H9 (cell line): ENCODE measurements at regions not wholly inside any gene's neighbourhood (a gene's known extent, or its start where the extent isn't known, plus 50 kb on each side); places are given as distances from the start of the nearest gene placed in this dataset.
A peak's percentile ranks its signal among the peaks of the same experiment; 100 is the strongest.

Source experiments
- DNase-seq: peaks from one replicate; pipeline ENCODE4 v3.0.0-alpha.2; 2017
- H2AFZ ChIP-seq: one replicate; pipeline ENCODE4 v1.6.1; 2013; ENCODE audit warnings: mild to moderate bottlenecking, low read length, control low read depth, moderate library complexity
- H2AK5ac ChIP-seq: 2 replicates; pipeline ENCODE4 v1.6.1; 2013; ENCODE audit warnings: low read length, control low read depth, mixed read lengths; ENCODE audit not compliant: insufficient read length
- H2BK120ac ChIP-seq: one replicate; pipeline ENCODE4 v1.6.1; 2013; ENCODE audit warnings: low read depth, mild to moderate bottlenecking, low read length, control low read depth, inconsistent platforms; ENCODE audit not compliant: poor library complexity, severe bottlenecking
- H2BK12ac ChIP-seq: 2 replicates; pipeline ENCODE4 v1.6.1; 2013; ENCODE audit warnings: low read length, control low read depth, mixed read lengths, low read depth; ENCODE audit not compliant: insufficient read length
- H2BK15ac ChIP-seq: 2 replicates; pipeline ENCODE4 v1.6.1; 2013; ENCODE audit warnings: low read depth, low read length, control low read depth
- H2BK20ac ChIP-seq: one replicate; pipeline ENCODE4 v1.6.1; 2013; ENCODE audit warnings: low read depth, mild to moderate bottlenecking, low read length, control low read depth, inconsistent platforms; ENCODE audit not compliant: poor library complexity, severe bottlenecking
- H2BK5ac ChIP-seq: 2 replicates; pipeline ENCODE4 v1.6.1; 2013; ENCODE audit warnings: low read length, control low read depth, mixed read lengths; ENCODE audit not compliant: insufficient read length
- H3K14ac ChIP-seq: 2 replicates; pipeline ENCODE4 v1.6.1; 2013; ENCODE audit warnings: low read length, control low read depth; ENCODE audit not compliant: insufficient read depth
- H3K18ac ChIP-seq: 2 replicates; pipeline ENCODE4 v1.6.1; 2013; ENCODE audit warnings: low read depth, mild to moderate bottlenecking, mixed read lengths, low read length, control low read depth; ENCODE audit not compliant: insufficient read length
- H3K23ac ChIP-seq: 2 replicates; pipeline ENCODE4 v1.6.1; 2013; ENCODE audit warnings: low read length, control low read depth, mixed read lengths, low read depth; ENCODE audit not compliant: insufficient read length
- H3K23me2 ChIP-seq: 2 replicates; pipeline ENCODE4 v1.6.1; 2013; ENCODE audit warnings: low read depth, mild to moderate bottlenecking, mixed read lengths, low read length, control low read depth; ENCODE audit not compliant: insufficient read length, poor library complexity, severe bottlenecking
- H3K27ac ChIP-seq: 2 replicates; pipeline ENCODE4 v1.5.1; 2013; ENCODE audit warnings: low read length, control low read depth, mixed read lengths, low read depth; ENCODE audit not compliant: insufficient read length
- H3K27me3 ChIP-seq: 2 replicates; pipeline ENCODE4 v1.6.1; 2013; ENCODE audit warnings: low read length, control low read depth, inconsistent platforms; ENCODE audit not compliant: insufficient read depth
- H3K4ac ChIP-seq: 2 replicates; pipeline ENCODE4 v1.6.1; 2013; ENCODE audit warnings: low read depth, mild to moderate bottlenecking, control low read depth, inconsistent platforms, low read length, moderate library complexity
- H3K4me1 ChIP-seq: 2 replicates; pipeline ENCODE4 v1.6.1; 2013; ENCODE audit warnings: low read length, control low read depth, inconsistent platforms; ENCODE audit not compliant: insufficient read depth
- H3K4me2 ChIP-seq: 2 replicates; pipeline ENCODE4 v1.6.1; 2013; ENCODE audit warnings: low read length, control low read depth, mixed read lengths; ENCODE audit not compliant: insufficient read length, insufficient read depth
- H3K56ac ChIP-seq: 2 replicates; pipeline ENCODE4 v1.6.1; 2013; ENCODE audit warnings: low read depth, mild to moderate bottlenecking, mixed read lengths, low read length, control low read depth; ENCODE audit not compliant: insufficient read length
- H3K79me1 ChIP-seq: 2 replicates; pipeline ENCODE4 v1.6.1; 2013; ENCODE audit warnings: low read depth, mild to moderate bottlenecking, moderate library complexity, low read length, control low read depth, inconsistent platforms; ENCODE audit not compliant: insufficient read depth, poor library complexity, severe bottlenecking
- H3K79me2 ChIP-seq: 2 replicates; pipeline ENCODE4 v1.6.1; 2013; ENCODE audit warnings: low read length, control low read depth, inconsistent platforms; ENCODE audit not compliant: insufficient read depth
- H3K9ac ChIP-seq: 2 replicates; pipeline ENCODE4 v1.6.1; 2013; ENCODE audit warnings: low read length, control low read depth, mixed read lengths; ENCODE audit not compliant: insufficient read length; ENCODE audit errors: extremely low read depth
- H3K9me3 ChIP-seq: one replicate; pipeline ENCODE4 v1.6.1; 2013; ENCODE audit warnings: low read depth, low read length, inconsistent platforms; ENCODE audit not compliant: control insufficient read depth
- H3T11ph ChIP-seq: one replicate; pipeline ENCODE4 v1.6.1; 2013; ENCODE audit warnings: mild to moderate bottlenecking, low read length, control low read depth, inconsistent platforms
- H4K20me1 ChIP-seq: one replicate; pipeline ENCODE4 v1.6.1; 2013; ENCODE audit not compliant: control insufficient read depth, insufficient read length, insufficient read depth
- H4K5ac ChIP-seq: 2 replicates; pipeline ENCODE4 v1.6.1; 2013; ENCODE audit warnings: low read depth, mild to moderate bottlenecking, mixed read lengths, low read length, control low read depth; ENCODE audit not compliant: insufficient read length
- H4K8ac ChIP-seq: replicated peaks from 2 replicates; pipeline ENCODE4 v1.6.1; 2013; ENCODE audit warnings: low read length, control low read depth, mixed read lengths, low read depth; ENCODE audit not compliant: insufficient read length
- H4K91ac ChIP-seq: 2 replicates; pipeline ENCODE4 v1.6.1; 2013; ENCODE audit warnings: low read depth, mild to moderate bottlenecking, moderate library complexity, mixed read lengths, low read length, control low read depth; ENCODE audit not compliant: insufficient read length
- H3K27ac Mint-ChIP-seq, 3 experiments: 2 replicates in 2 of 3; 3 replicates in 1 of 3; pipeline ENCODE4 v1.8.0; 2020 to 2021; ENCODE audit warnings: mixed read lengths in 3 of 3, mild to moderate bottlenecking in 1 of 3, moderate library complexity in 1 of 3
- H3K27me3 Mint-ChIP-seq: 2 replicates; pipeline ENCODE4 v1.8.0; 2021; ENCODE audit warnings: low read depth, mild to moderate bottlenecking, moderate library complexity, mixed read lengths
- H3K36me3 Mint-ChIP-seq, 3 experiments: 2 replicates in 2 of 3; 3 replicates in 1 of 3; pipeline ENCODE4 v1.8.0; 2020 to 2021; ENCODE audit warnings: low read depth in 3 of 3, mixed read lengths in 3 of 3; ENCODE audit not compliant: insufficient read depth in 1 of 3
- H3K4me1 Mint-ChIP-seq, 2 experiments: 2 replicates each; pipeline ENCODE4 v1.8.0; 2020; ENCODE audit warnings: mixed read lengths in 2 of 2
- H3K4me3 Mint-ChIP-seq, 2 experiments: 2 replicates in 1 of 2; 3 replicates in 1 of 2; pipeline ENCODE4 v1.8.0; 2020 to 2021; ENCODE audit warnings: mild to moderate bottlenecking in 2 of 2, mixed read lengths in 2 of 2, moderate library complexity in 1 of 2
- H3K9me3 Mint-ChIP-seq, 2 experiments: 2 replicates in 1 of 2; 3 replicates in 1 of 2; pipeline ENCODE4 v1.8.0; 2020; ENCODE audit warnings: mild to moderate bottlenecking in 2 of 2, mixed read lengths in 2 of 2, moderate library complexity in 1 of 2
- WGBS: extraction: QIAGEN DNeasy Blood & Tissue Kit; methylation state at CpG from one replicate; pipeline ENCODE4 v1.1.7; 2013; ENCODE audit warnings: missing lambda C conversion rate, low lambda C conversion rate, mixed read lengths; ENCODE audit not compliant: insufficient read length; ENCODE audit errors: extremely low coverage; 5-methylcytosine and 5-hydroxymethylcytosine counted together
- TF ChIP-seq, protein P1 (sequence below): fragments of 200-600 bp; sonication (generic); conservative IDR thresholded peaks from 3 replicates; pipeline ENCODE4 v1.8.0; 2021; ENCODE audit warnings: antibody characterized with exemption, mild to moderate bottlenecking

GRCh38 chr12:97142737-97143410 is 235.8 kb downstream of the NEDD1 start:
- H3K9me3 Mint-ChIP-seq = peaks cover 0 to 3% of the 10 kb centered on the region in 2 experiments; a peak in 1 of 5 replicates

More at GRCh38 chr12:97142737-97143410, 235.8 kb downstream of the NEDD1 start:
- Histone ChIP-seq H3K4ac (no peak overlapping the region), H4K20me1 (no peaks in the 10 kb centered on the region), H3K4me2 (no peak overlapping the region), H4K91ac (no peak overlapping the region), H2BK120ac (no peak overlapping the region), H3K56ac (no peak overlapping the region), H3T11ph (no peak overlapping the region), H4K5ac (no peak overlapping the region), H2BK5ac (no peak overlapping the region), H3K79me1 (no peaks in the 10 kb centered on the region), H2BK15ac (no peak overlapping the region), H3K4me1 (no peaks in the 10 kb centered on the region; the same call in 1 of the 2 replicates), H2AK5ac (no peak overlapping the region), H4K8ac (no peak overlapping the region), H3K9me3 (no peaks in the 10 kb centered on the region), H3K27ac (no peak overlapping the region), H3K18ac (no peak overlapping the region), H2BK20ac (no peak overlapping the region), H3K9ac (peak overlapping the region; percentile 23), H2AFZ (no peak overlapping the region), H3K27me3 (no peaks in the 10 kb centered on the region), H3K23ac (no peak overlapping the region), H3K79me2 (no peaks in the 10 kb centered on the region), H3K14ac (no peak overlapping the region), H2BK12ac (no peak overlapping the region), H3K23me2 (no peaks in the 10 kb centered on the region)
- Mint-ChIP-seq H3K4me3 (no peak overlapping the region), H3K4me1 (peaks cover 9 to 20% of the 10 kb centered on the region in 2 experiments), H3K36me3 (peaks cover 0 to 4% (median 3%) of the 10 kb centered on the region in 3 experiments; a peak in 5 of 7 replicates), H3K27ac (peak overlapping the region in 2 of 3 experiments; percentile 49 to 81; a peak in 3 of 7 replicates), H3K27me3 (no peaks in the 10 kb centered on the region; the same call in 1 of the 2 replicates)
- 100% methylated on average over 2 of the region's 6 CpGs for WGBS
- TF ChIP-seq, protein P1, sequence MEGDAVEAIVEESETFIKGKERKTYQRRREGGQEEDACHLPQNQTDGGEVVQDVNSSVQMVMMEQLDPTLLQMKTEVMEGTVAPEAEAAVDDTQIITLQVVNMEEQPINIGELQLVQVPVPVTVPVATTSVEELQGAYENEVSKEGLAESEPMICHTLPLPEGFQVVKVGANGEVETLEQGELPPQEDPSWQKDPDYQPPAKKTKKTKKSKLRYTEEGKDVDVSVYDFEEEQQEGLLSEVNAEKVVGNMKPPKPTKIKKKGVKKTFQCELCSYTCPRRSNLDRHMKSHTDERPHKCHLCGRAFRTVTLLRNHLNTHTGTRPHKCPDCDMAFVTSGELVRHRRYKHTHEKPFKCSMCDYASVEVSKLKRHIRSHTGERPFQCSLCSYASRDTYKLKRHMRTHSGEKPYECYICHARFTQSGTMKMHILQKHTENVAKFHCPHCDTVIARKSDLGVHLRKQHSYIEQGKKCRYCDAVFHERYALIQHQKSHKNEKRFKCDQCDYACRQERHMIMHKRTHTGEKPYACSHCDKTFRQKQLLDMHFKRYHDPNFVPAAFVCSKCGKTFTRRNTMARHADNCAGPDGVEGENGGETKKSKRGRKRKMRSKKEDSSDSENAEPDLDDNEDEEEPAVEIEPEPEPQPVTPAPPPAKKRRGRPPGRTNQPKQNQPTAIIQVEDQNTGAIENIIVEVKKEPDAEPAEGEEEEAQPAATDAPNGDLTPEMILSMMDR = no peak
- no peak for DNase-seq
